GM23248 (cell line): ENCODE measurements at regions not wholly inside any gene's neighbourhood (a gene's known extent, or its start where the extent isn't known, plus 50 kb on each side); places are given as distances from the start of the nearest gene placed in this dataset.

Source experiments
- DNase-seq: peaks from one replicate; pipeline ENCODE4 v3.0.0-alpha.2; 2015
- H2AFZ ChIP-seq: fragments of 200-600 bp; sonication (generic); 2 replicates; pipeline ENCODE4 v1.6.1; 2016; ENCODE audit warnings: antibody characterized with exemption
- H3F3A ChIP-seq: fragments of 200-600 bp; sonication (generic); 2 replicates; pipeline ENCODE4 v1.6.1; 2016; ENCODE audit warnings: mild to moderate bottlenecking, antibody characterized with exemption, mixed run types; ENCODE audit not compliant: insufficient read depth
- H3K27ac ChIP-seq: fragments of 200-600 bp; sonication (generic); 2 replicates; pipeline ENCODE4 v1.5.1; 2016; ENCODE audit warnings: mild to moderate bottlenecking
- H3K27me3 ChIP-seq: fragments of 200-600 bp; sonication (generic); replicated peaks from 2 replicates; pipeline ENCODE4 v1.6.1; 2016; ENCODE audit warnings: mild to moderate bottlenecking; ENCODE audit not compliant: insufficient read depth
- H3K36me3 ChIP-seq: fragments of 200-600 bp; sonication (generic); 2 replicates; pipeline ENCODE4 v1.6.1; 2016; ENCODE audit warnings: low read depth, mild to moderate bottlenecking
- H3K4me1 ChIP-seq: fragments of 200-600 bp; sonication (generic); 2 replicates; pipeline ENCODE4 v1.6.1; 2016; ENCODE audit warnings: mild to moderate bottlenecking; ENCODE audit not compliant: insufficient read depth
- H3K4me2 ChIP-seq: fragments of 200-600 bp; sonication (generic); one replicate; pipeline ENCODE4 v1.6.1; 2016; ENCODE audit warnings: mild to moderate bottlenecking; ENCODE audit not compliant: unreplicated experiment
- H3K4me3 ChIP-seq: fragments of 200-600 bp; sonication (generic); 2 replicates; pipeline ENCODE4 v1.5.1; 2016; ENCODE audit warnings: mild to moderate bottlenecking
- H3K79me2 ChIP-seq: fragments of 200-600 bp; sonication (generic); 2 replicates; pipeline ENCODE4 v1.6.1; 2016; ENCODE audit warnings: mild to moderate bottlenecking; ENCODE audit not compliant: insufficient read depth
- H3K9ac ChIP-seq: fragments of 200-600 bp; sonication (generic); 2 replicates; pipeline ENCODE4 v1.6.1; 2016; ENCODE audit warnings: mild to moderate bottlenecking
- H3K9me2 ChIP-seq: fragments of 200-600 bp; sonication (generic); 2 replicates; pipeline ENCODE4 v1.6.1; 2016; ENCODE audit warnings: mixed run types, mild to moderate bottlenecking, moderate library complexity; ENCODE audit not compliant: insufficient read depth
- H3K9me3 ChIP-seq: fragments of 200-600 bp; sonication (generic); one replicate; pipeline ENCODE4 v1.6.1; 2017; ENCODE audit warnings: low read depth
- H4K20me1 ChIP-seq: fragments of 200-600 bp; sonication (generic); 2 replicates; pipeline ENCODE4 v1.6.0; 2016; ENCODE audit not compliant: insufficient read depth
- EZH2 ChIP-seq: fragments of 200-600 bp; sonication (generic); IDR thresholded peaks from 2 replicates; pipeline ENCODE4 v1.6.1; 2018; ENCODE audit warnings: antibody characterized with exemption, mild to moderate bottlenecking; ENCODE audit not compliant: insufficient read depth, poor library complexity, severe bottlenecking
- EZH2phosphoT487 ChIP-seq: fragments of 200-600 bp; sonication (generic); IDR thresholded peaks from 2 replicates; pipeline ENCODE4 v1.6.1; 2018; ENCODE audit warnings: antibody characterized with exemption, moderate library complexity, mild to moderate bottlenecking, low read depth; ENCODE audit not compliant: insufficient read depth
- WGBS, 2 experiments: methylation state at CpG; one replicate each; pipeline ENCODE4 v1.1.6; 2015 to 2017; ENCODE audit warnings: low lambda C conversion rate in 2 of 2, low coverage in 1 of 2; ENCODE audit errors: missing lambda C conversion rate in 2 of 2; 5-methylcytosine and 5-hydroxymethylcytosine counted together
- in situ Hi-C: fragments of 300-500 bp; cut with MboI; formaldehyde crosslinking; loops from 2 replicates; pipeline ENCODE4 v1.15.0; 2020

- Histone ChIP-seq H3K27ac (no peak overlapping the region), H2AFZ (no peak overlapping the region), H3K79me2 (no peaks in the 10 kb centered on the region), H3K4me1 (peaks cover 21% of the 10 kb centered on the region), H3K9me3 (no peaks in the 10 kb centered on the region), H3K27me3 (no peaks in the 10 kb centered on the region), H3K4me3 (no peak overlapping the region), H3K9ac (no peak overlapping the region), H3K4me2 (no peak overlapping the region), H4K20me1 (no peaks in the 10 kb centered on the region), H3K9me2 (no peaks in the 10 kb centered on the region), H3K36me3 (no peaks in the 10 kb centered on the region), H3F3A (peaks cover 15% of the 10 kb centered on the region; the same call in 1 of the 2 replicates)
- peak; percentile 62 for DNase-seq
- 33 to 36% methylated on average over 3 of the region's 3 CpGs for WGBS, 2 experiments
- TF ChIP-seq EZH2 = no peak
- in situ Hi-C loops = loop anchor here (10.0 to 25.0 kb wide), 2 partner anchors 185 to 393 kb away; no protein-coding TSS in a partner anchor
These were observed 369.2 kb upstream of the IL12A start for GRCh38 chr3:159619341-159619885.

- Histone ChIP-seq H3K79me2 (no peaks in the 10 kb centered on the region), H3K27ac (peak overlapping the region; percentile 39), H3K4me2 (peak overlapping the region; percentile 24), H2AFZ (no peak overlapping the region), H3K9ac (no peak overlapping the region), H3K9me2 (no peaks in the 10 kb centered on the region), H3K4me3 (no peak overlapping the region), H3K4me1 (peaks cover 21% of the 10 kb centered on the region), H3K9me3 (no peaks in the 10 kb centered on the region), H3F3A (peaks cover 15% of the 10 kb centered on the region; the same call in 1 of the 2 replicates), H4K20me1 (no peaks in the 10 kb centered on the region), H3K36me3 (no peaks in the 10 kb centered on the region), H3K27me3 (no peaks in the 10 kb centered on the region)
- 8 to 12% methylated on average over 1 of the region's 1 CpG for WGBS, 2 experiments
- in situ Hi-C loops = loop anchor here (25.0 kb wide), 1 partner anchor 392 kb away; no protein-coding TSS in a partner anchor
- TF ChIP-seq EZH2phosphoT487 (no peak), EZH2 (no peak)
- DNase-seq = peak; percentile 56
These were observed 368.4 kb upstream of the IL12A start for GRCh38 chr3:159620281-159620680.

DNA sequence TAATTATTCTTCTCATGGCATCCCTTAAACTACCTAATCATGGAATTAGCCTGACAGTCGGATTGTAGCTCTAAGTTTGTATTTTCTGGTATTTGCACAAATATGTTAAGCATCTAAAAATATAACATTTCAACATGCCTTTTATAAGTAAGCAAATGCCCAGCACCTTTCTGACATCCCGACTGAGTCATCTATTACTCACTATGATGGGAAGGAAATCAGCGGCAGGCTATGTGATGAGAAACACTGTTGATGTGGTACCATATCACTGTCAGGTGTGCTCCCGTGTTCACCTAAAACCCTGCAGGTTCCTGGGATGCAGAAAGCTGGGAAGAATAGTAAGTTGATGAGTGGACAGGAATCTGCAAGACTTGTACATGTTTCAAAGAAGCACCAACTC lies 367.8 kb upstream of the IL12A start:
- TF ChIP-seq EZH2 = no peak
- TF ChIP-seq EZH2phosphoT487 = no peak
- no peak overlapping the region for H3K9ac ChIP-seq
- peaks cover 15% of the 10 kb centered on the region; the same call in 1 of the 2 replicates for H3F3A ChIP-seq
- H3K36me3 ChIP-seq = no peaks in the 10 kb centered on the region
- DNase-seq = peak; percentile 87
- no peaks in the 10 kb centered on the region for H3K9me3 ChIP-seq
- in situ Hi-C loops = loop anchor here (25.0 kb wide), 1 partner anchor 391 kb away; no protein-coding TSS in a partner anchor
- peak overlapping the region; percentile 24 for H3K4me2 ChIP-seq
- H3K4me3 ChIP-seq = peak overlapping the region; percentile 18; the same call in 1 of the 2 replicates
- H2AFZ ChIP-seq = no peak overlapping the region
- no peaks in the 10 kb centered on the region for H3K79me2 ChIP-seq
- no peaks in the 10 kb centered on the region for H3K27me3 ChIP-seq
- H4K20me1 ChIP-seq = no peaks in the 10 kb centered on the region
- peak overlapping the region; percentile 39 for H3K27ac ChIP-seq
- H3K9me2 ChIP-seq = no peaks in the 10 kb centered on the region
- WGBS, 2 experiments = 5 to 8% methylated on average over 4 of the region's 4 CpGs
- H3K4me1 ChIP-seq = peaks cover 21% of the 10 kb centered on the region

DNA sequence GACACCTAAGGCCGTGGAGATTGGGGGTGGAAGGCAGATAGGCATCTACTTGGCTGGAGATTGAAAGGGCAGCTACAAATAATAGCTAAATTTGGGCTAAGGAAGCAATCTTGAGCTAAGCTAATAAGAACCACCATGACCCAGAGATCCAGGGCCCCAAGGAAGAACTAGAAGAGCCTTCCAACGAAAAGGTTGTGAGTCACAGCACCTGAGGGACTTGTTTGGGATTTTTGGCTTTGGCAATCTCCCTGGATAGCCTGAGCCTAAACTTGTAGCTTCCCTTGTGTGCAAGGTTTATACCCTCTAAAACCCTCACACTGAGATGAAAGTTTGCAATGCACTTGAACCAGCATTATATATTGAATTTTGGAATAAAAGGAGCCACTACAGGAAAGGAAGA lies 364.0 kb upstream of the IL12A start:
- Histone ChIP-seq H3K4me2 (no peak overlapping the region), H3K9ac (no peak overlapping the region), H3K27ac (no peak overlapping the region), H3K9me3 (no peaks in the 10 kb centered on the region), H4K20me1 (no peaks in the 10 kb centered on the region), H3F3A (peaks cover 10% of the 10 kb centered on the region; the same call in 1 of the 2 replicates), H3K27me3 (no peaks in the 10 kb centered on the region), H2AFZ (no peak overlapping the region), H3K79me2 (no peaks in the 10 kb centered on the region), H3K4me1 (peaks cover 15% of the 10 kb centered on the region), H3K36me3 (no peaks in the 10 kb centered on the region), H3K4me3 (no peak overlapping the region), H3K9me2 (no peaks in the 10 kb centered on the region)
- DNase-seq = no peak
- 92 to 94% methylated on average over 2 of the region's 2 CpGs for WGBS, 2 experiments
- in situ Hi-C loops = loop anchor here (25.0 kb wide), 1 partner anchor 388 kb away; no protein-coding TSS in a partner anchor
- TF ChIP-seq EZH2phosphoT487 (no peak), EZH2 (no peak)
